GM23338 (cell line): ENCODE measurements at regions not wholly inside any gene's neighbourhood (a gene's known extent, or its start where the extent isn't known, plus 50 kb on each side); places are given as distances from the start of the nearest gene placed in this dataset.

ENCODE experiments used
- CREB1 ChIP-seq: fragments of 250-450 bp; sonication (Bioruptor Pico); IDR thresholded peaks from 2 replicates; pipeline ENCODE4 v1.5.0; 2020; ENCODE audit warnings: low read depth, mild to moderate bottlenecking, moderate library complexity
- CTCF ChIP-seq, 2 experiments: fragments of 200-600 bp in 1 of 2; sonication (generic) in 1 of 2; conservative IDR thresholded peaks; 2 replicates each; pipeline versions ENCODE4 v1.5.1 to v1.6.1; 2016 to 2017; ENCODE audit warnings: antibody characterized with exemption in 2 of 2, low read depth in 2 of 2, mild to moderate bottlenecking in 2 of 2, moderate library complexity in 1 of 2
- REST ChIP-seq: IDR thresholded peaks from one replicate; pipeline ENCODE4 v1.6.1; 2018; ENCODE audit warnings: antibody characterized with exemption; ENCODE audit not compliant: unreplicated experiment

GRCh38 chr12:68406134-68406576 is 74.0 kb upstream of the MDM1 start:
- TF ChIP-seq REST (no peak), CTCF (conservative IDR thresholded peaks at IDR 0.05; ENCODE audit: low read depth in 2 of 2) (peak; percentile 47 to 49), CREB1 (no peak)
